ENCODE measurements at regions not wholly inside any gene's neighbourhood (a gene's known extent, or its start where the extent isn't known, plus 50 kb on each side); places are given as distances from the start of the nearest gene placed in this dataset.
"Not testable (repeated sequence)": the region's sequence is repeated elsewhere in the genome, so short reads cannot be mapped to it uniquely, and the experiment has no call there.

DNA sequence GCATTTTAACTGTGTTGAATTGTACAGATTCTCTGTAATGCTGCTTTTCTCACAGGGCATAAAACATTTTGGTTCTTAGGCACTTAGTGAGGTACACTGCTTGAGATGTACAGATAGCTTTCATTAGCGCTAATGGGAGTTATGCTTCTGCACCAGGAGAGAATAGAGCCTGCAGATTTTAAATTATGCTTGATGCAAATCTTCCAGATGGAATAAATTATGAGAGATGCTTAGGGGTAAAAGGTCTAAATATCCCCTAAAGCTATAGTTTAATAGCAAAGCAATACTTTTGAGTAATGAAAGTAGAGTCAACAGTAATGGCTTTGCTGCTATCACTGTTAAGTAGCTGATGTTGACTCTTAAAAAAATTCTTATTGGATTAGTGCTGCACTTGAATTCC lies 248.9 kb downstream of the S1PR1 start:
- DNase-seq = no peak

DNA sequence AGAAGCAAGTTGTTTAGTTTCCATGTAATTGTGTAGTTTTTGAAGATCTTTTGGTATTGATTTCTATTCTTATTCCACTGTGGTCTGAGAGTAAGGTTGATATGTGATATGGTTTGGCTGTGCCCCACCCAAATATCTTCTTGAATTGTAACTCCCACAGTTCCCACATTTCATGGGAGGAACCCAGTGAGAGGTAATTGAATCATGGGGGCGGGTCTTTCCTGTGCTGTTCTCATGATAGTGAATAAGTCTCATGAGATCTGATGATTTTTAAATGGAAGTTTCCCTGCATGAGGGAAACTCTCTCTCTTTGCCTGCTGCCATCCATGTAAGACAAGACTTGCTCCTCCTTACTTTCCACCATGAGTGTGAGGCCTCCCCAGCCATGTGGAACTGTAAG lies 255.3 kb downstream of the S1PR1 start:
- DNase-seq = not testable (repeated sequence)

DNA sequence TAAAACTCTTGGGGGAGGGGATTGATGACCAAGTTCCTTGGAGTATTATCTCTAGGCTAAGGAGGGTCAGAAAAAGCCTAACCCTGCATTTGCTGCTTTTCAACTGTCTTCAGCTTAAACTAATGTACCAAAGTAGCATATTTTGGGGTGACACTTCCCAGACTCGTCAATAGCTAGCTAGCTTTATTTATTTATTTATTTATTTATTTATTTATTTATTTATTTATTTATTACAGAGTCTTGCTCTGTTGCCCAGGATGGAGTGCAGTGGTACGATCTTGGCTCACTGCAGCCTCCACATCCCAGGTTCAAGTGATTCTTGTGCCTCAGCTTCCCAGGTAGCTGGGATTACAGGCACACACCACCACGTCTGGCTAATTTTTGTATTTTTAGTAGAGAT lies 257.1 kb downstream of the S1PR1 start:
- not testable (repeated sequence) for DNase-seq

DNA sequence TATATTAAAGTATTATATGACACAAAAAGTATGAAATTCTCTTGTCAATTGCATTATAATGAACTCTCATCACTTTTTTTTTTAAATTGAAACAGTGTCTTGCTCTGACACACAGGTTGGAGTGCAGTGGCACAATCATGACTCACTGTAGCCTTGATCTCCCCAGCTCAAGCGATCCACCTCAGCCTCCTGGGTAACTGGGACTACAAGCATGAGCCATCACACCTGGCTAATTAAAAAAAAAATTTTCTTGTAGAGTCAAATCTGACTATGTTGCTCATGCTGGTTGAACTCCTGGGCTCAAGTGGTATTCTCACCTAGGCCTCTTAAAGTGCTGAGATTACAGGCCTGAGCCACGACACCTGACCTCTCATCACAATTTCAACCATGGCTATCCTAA lies 259.3 kb downstream of the S1PR1 start:
- no peak for DNase-seq

DNA sequence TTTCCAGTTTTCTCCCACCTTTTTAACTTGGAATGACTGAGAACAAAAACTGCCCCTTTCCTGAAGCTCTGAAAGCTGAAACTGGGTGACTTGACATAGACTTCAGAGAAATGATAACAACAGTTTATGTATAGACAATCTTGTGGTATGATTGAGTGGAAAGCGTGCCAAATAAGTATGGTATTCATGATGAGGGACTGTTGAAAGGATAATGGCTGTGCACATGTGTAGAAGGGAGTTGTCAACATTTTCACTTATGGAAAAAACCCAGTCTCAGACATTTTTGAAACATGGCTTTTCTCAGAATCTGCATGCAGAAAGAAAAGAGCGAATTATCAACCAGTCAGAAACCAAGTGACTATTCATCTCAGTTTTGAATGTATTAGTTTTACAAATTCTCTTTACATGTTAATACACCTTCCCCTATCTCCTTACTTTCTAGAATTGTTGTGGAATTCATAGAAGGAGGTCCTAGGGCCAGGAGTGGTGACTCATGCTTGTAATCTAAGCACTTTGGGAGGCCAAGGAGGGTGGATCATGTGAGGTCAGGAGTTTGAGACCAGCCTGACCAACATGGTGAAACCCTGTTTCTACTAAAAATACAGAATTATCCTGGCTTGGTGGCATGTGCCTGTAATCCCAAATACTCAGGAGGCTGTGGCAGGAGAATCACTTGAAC lies 261.2 kb downstream of the S1PR1 start:
- no peak for DNase-seq

GRCh38 chr1:101504106-101504505 lies 267.3 kb downstream of the S1PR1 start:
- DNase-seq = not testable (repeated sequence)

DNA sequence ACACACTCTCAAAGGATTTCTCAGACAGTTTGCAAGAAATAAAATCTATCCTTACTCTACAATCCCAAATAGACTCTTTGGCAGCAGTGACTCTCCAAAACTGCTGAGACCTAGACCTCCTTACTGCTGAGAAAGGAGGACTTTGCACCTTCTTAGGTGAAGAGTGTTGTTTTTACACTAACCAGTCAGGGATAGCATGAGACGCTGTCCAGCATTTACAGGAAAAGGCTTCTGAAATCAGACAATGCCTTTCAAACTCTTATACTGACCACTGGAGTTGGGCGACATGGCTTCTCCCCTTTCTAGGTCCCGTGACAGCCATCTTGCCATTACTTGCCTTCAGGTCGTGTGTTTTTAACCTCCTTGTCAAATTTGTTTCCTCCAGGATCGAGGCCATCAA lies 268.4 kb downstream of the S1PR1 start:
- DNase-seq = not testable (repeated sequence)

DNA sequence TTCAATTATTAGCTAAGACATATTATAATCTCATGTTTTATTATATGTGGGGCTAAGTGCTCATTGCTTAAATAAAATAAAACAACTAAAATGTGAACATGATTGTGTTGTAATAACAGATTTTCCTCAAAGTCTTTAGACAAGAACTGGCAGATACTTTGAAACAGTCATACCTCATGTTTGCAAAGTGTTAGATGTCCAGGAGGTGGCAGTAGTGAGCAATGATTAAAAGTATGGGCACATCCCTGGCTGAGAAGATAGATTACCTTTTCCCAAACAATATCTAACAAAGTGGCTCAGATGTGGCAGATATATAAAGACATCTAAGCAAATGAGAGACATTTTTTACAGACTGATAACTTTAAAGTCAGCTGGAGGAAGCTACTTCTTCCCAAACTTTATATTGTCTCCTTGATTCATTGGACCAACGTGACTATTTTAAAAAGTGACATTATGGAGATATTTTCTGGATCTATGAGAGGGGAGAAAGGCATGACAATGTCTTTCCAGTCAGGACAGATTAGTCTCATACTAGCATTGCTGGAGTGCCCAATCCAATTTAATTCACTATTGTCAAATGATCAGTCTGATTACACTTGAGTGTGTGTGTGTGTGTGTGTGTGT lies 269.8 kb downstream of the S1PR1 start:
- peak; percentile 49 for DNase-seq

DNA sequence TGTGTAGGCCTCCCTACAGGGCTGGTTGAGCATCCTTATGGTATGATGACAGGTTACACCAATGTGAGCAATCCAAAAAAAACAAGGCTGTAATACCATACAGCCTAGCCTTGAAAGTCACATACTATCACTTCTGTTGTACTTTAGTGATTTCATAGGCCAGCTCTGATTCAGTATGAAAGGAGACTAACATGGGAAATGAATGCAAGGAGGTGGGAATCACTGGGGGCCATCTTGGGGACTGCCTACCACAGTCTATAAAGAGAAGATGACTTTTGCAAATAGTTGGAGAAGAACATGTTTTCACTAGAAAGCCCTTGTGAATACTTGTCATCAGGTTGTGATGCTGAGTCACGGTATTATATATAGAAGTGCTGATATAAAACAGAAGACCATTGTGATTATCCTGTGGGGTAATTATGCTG lies 270.7 kb downstream of the S1PR1 start:
- DNase-seq = no peak

DNA sequence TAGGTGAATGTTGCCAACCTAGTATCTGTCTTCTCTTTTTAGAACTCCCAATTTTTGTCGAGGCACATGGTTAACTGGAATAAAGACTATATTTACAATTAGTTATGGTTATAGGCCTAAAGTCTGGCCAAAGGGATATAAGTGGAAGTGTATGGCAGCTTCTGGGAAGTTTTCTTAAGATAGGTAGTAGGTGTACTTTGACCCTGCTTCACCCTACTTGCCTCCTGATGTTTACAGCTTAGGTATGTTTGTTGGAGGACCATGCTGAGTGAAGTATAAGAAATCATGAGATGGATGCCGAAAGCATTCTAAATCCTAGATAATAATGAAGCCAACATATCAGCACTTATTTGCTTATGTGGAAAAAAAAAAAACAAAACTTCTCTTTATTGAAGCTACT lies 272.1 kb downstream of the S1PR1 start:
- DNase-seq = no peak

- DNase-seq = no peak
Observed at GRCh38 chr1:101509370-101509769, 272.6 kb downstream of the S1PR1 start.

DNA sequence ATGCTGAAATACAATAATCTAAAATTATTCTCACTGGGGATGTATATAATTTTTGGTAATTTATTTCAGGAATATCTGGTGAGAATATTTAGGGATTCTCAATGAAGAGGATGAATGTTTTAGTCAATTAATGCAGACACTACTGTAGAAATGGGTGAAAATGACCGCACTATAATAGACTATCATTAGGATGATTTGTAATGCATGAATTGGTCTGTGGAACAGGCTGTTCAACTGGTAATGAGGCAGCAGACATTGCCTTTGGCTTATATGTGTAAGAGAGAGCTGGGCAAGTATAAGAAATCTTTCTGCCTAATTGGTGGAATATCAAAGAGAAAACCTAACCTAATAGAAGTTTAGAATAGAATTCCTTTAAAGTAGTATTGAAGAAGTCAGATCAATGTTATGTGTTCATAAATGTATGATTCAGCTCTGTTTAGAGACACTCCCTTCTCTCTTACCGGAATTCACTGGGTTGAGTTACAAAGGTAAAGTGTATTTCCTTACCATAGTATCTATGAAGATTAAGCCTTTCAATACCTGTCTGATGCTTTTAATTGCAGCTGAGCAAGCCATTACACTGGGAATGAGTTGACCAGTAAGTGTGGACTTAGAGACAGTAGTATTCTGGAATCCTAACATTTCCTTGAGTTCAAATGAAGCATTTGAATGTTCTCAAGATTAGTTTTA lies 274.5 kb downstream of the S1PR1 start:
- no peak for DNase-seq

GRCh38 chr1:101520302-101520701 lies 283.5 kb downstream of the S1PR1 start:
- peak; percentile 38 for DNase-seq

DNA sequence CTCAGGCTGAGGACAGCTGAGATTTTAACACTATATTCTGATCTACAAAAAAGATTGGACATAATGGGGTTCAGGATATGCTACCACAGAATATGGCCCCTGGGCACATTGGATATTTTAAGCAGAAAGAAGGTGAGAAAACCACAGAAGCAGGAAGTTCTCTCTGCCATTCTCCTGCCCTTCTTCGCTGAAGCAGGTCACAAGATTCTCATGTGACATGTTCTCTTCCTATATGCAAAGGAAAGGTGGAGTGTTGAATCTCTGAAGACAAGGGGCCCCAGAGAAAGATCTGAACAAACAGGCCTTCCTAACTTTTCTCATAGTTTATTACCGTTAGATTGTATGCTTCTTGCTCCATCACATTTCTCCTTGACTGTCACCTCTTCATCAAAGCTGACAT lies 285.7 kb downstream of the S1PR1 start:
- DNase-seq = no peak

DNA sequence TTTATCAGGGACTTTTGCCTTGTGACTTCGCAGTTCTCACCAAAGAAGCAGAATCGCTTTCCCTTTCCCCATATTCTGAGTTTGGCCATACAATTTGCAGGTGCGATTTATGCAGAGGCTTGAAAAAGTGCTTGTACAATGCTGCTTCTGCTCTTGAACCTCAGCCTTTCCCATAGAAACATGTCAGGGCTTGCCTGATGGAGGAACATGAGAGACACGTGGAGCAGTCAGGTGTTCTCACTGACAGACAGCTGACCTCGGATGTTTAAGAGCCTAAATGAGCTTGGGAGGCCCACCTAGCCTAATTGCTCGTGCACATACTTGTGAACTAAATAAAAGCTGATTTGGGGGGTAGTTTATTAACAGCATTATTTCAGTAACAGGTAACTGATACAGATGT lies 290.0 kb downstream of the S1PR1 start:
- DNase-seq = no peak

DNA sequence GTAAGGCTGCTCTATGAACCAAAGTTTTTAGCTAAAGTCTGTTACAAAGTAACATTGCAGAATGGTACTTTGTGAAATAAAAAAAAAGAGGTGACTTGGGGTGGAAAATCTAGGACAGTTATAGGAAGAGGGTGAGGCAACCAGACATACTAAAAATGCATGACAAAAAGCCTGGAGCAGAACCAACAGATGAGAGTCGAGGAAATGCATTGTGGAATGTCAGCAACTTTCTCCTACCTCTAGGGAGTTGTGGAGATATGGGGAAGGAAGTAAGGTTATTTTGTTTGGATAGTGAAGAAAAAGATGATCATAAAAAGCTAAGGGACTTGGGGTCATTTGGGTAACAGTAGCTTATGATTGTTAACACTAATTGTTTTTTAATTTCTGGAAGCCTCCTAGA lies 295.6 kb downstream of the S1PR1 start:
- no peak for DNase-seq

DNA sequence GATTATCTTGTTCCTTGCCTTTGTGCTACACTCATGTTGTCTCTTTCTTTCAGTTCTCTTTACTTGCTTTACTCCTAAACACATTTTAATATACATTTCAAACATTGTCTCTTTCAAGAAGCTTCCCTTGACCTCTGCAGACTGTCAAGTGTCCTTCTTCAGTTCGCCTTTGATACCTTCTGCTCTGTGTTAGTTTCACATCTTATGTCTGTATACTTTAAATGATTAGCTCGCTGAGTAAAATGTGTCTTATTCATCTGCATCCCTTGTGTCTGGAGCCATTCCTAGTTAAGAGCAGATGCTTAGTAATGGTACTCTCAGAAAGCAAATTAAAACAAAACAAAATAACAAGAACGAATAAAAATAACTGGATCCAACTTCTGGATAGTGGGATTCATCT lies 303.3 kb downstream of the S1PR1 start:
- no peak for DNase-seq

DNA sequence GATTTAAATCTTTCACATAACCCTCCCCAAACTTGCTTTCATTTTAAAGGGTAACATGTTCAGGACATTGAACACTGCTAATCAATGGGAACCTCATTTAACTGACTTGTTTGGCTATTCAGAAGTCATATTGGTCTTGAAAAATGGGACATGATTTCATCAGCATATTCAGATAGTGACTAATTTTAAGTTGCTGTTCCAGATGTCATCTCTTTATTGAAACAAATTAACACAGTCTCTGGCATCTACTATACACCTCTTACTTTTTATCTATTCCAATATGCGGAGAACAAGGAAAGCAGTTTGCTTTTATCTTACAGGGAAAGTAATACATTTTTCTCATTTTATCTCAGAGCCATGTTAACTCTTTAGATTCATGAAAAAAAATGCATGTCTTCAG lies 310.1 kb downstream of the S1PR1 start:
- DNase-seq = no peak

GRCh38 chr1:101547357-101547756 lies 310.5 kb downstream of the S1PR1 start:
- DNase-seq = no peak

- DNase-seq = no peak
Observed at GRCh38 chr1:101548376-101548775, 311.6 kb downstream of the S1PR1 start.

- DNase-seq = no peak
Observed at GRCh38 chr1:101550581-101550980, 313.8 kb downstream of the S1PR1 start.

- no peak for DNase-seq
Observed at GRCh38 chr1:101566883-101567538, 330.2 kb downstream of the S1PR1 start.

DNA sequence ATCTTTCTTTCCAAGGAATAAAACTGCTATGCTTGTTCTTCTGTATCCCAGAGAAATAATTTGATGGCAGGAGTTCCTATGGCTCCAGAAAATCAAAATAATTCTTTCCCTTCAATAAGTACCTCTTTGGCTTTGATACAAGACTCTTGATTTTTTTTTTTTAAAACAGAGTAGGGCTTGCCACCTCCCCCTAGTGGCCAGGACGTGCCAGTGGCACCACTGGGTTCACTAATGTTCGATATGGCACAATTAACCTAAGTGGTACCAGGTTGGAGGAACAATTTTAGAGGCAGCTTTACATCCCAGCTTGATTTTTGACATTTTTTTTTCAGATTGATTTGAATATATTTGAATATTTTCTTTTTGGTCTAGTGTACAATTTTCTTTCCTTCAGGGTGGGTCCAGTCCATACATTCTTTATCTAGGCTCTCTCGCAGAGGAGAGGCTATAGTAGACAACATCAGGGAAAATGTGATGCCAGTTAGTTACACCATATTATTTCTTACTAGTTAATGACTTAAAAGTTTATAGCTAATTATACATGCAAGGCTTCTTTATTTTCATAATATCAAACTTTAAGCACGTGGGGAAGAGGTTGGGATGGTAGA lies 330.9 kb downstream of the S1PR1 start:
- DNase-seq = peak; percentile 46
